Kidney (tissue), 13 donors: ENCODE measurements at regions not wholly inside any gene's neighbourhood (a gene's known extent, or its start where the extent isn't known, plus 50 kb on each side); places are given as distances from the start of the nearest gene placed in this dataset.

ENCODE experiments used
- DNase-seq, 5 donors: peaks; one replicate each; pipeline ENCODE4 v3.0.0-alpha.2; 2013 to 2020
- FAIRE-seq: peaks from 2 replicates; lab custom pipeline; 2012; peaks lifted over from hg19 to GRCh38; lab: Jason Lieb, UNC
- H3K27ac ChIP-seq, 2 donors: one replicate each; pipeline ENCODE4 v1.7.0; 2013; ENCODE audit warnings: low read depth in 2 of 2, low read length in 2 of 2, inconsistent platforms in 1 of 2
- H3K27me3 ChIP-seq: one replicate; pipeline ENCODE4 v1.7.1; 2013; ENCODE audit warnings: low read length, inconsistent platforms; ENCODE audit not compliant: control insufficient read depth, insufficient read depth
- H3K36me3 ChIP-seq, 3 donors: one replicate each; pipeline versions ENCODE4 v1.7.0 to v1.7.1; 2013; ENCODE audit warnings: low read length in 3 of 3, control low read depth in 1 of 3, inconsistent platforms in 1 of 3; ENCODE audit not compliant: insufficient read depth in 3 of 3, control insufficient read depth in 2 of 3
- H3K4me1 ChIP-seq, 3 donors: one replicate each; pipeline versions ENCODE4 v1.7.0 to v1.7.1; 2013; ENCODE audit warnings: low read length in 3 of 3, inconsistent platforms in 1 of 3, low read depth in 1 of 3; ENCODE audit not compliant: control insufficient read depth in 2 of 3, insufficient read depth in 2 of 3
- H3K4me3 ChIP-seq, 3 donors: one replicate each; pipeline versions ENCODE4 v1.7.0 to v1.8.1; 2013; ENCODE audit warnings: low read length in 3 of 3, control low read depth in 1 of 3, inconsistent platforms in 1 of 3
- H3K9ac ChIP-seq, 3 donors: one replicate each; pipeline versions ENCODE4 v1.7.0 to v1.7.1; 2013; ENCODE audit warnings: low read length in 3 of 3, control low read depth in 1 of 3, inconsistent platforms in 1 of 3
- H3K9me3 ChIP-seq, 3 donors: one replicate each; pipeline versions ENCODE4 v1.7.0 to v1.7.1; 2013; ENCODE audit warnings: low read length in 3 of 3, control low read depth in 1 of 3, inconsistent platforms in 1 of 3; ENCODE audit not compliant: control insufficient read depth in 2 of 3, insufficient read depth in 1 of 3
- CTCF ChIP-seq: IDR thresholded peaks from 3 replicates; pipeline ENCODE4 v1.5.1; 2012; ENCODE audit warnings: mild to moderate bottlenecking, moderate library complexity, borderline replicate concordance; ENCODE audit not compliant: insufficient read depth; ENCODE audit errors: extremely low read depth
- intact Hi-C: fragments of 100-400 bp; cut with DNase I; formaldehyde crosslinking; loops from one replicate; pipeline ENCODE4 v1.11.1; 2022
- donor health status: control.
- donor health status: control.
- donor health status: control.
- donor health status: control.
- donor health status: control.
- donor health status: DM: yes; HTN: yes; CAD: no.
- donor health status: Normal renal cell carcinoma (clear cell type).

DNA sequence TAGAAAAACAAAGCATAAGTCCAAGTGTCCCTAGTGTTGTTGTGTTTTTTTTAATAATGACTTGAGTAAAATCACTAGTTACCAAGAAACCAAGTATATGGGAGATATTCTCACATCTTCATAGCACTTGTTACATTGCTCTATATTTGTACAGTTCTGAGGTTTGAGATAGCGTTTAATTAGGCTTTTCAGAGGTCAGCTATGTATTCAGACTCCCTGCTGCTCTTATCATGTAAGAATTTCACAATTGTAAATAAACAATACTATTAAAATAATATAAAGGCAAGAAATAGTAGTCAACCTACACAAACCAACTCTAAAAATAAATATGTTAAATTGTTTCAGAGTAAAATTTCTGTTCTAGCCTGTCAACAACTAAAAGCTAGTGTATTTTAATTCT is 761.9 kb upstream of the FAM174A start:
- no peaks in the 10 kb centered on the region for H3K27me3 ChIP-seq
- no peaks in the 10 kb centered on the region for H3K4me1 ChIP-seq
- no peaks in the 10 kb centered on the region for H3K9me3 ChIP-seq
- FAIRE-seq (no peak), DNase-seq (no peak)
- no peak overlapping the region for H3K4me3 ChIP-seq
- no peak overlapping the region for H3K27ac ChIP-seq
- H3K9ac ChIP-seq = no peak overlapping the region
- intact Hi-C loops = no loop called here
- H3K36me3 ChIP-seq = no peaks in the 10 kb centered on the region
- TF ChIP-seq CTCF = no peak

DNA sequence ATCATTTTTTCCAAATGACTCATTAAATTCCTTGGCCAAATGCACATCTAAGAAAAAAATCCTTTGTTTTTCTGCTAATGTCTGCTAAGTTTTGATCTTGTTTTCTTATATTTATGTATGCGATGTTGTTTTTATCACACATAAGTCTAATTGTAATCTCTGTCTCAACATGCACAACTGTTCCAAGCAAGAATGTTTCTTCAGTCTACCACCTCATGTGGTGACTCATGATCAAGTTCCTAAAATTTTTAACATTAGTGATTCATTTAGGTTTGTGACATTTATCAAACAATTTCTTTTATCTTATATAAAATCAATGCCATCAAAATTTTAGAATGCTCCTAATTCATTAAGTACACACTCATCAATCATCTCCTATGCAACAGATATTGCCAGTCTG is 763.9 kb upstream of the FAM174A start:
- Histone ChIP-seq H3K36me3 (no peaks in the 10 kb centered on the region), H3K4me3 (no peak overlapping the region), H3K4me1 (no peaks in the 10 kb centered on the region), H3K27ac (no peak overlapping the region), H3K9ac (no peak overlapping the region), H3K9me3 (no peaks in the 10 kb centered on the region), H3K27me3 (no peaks in the 10 kb centered on the region)
- intact Hi-C loops = no loop called here
- FAIRE-seq = no peak
- no peak for DNase-seq
- TF ChIP-seq CTCF = no peak

DNA sequence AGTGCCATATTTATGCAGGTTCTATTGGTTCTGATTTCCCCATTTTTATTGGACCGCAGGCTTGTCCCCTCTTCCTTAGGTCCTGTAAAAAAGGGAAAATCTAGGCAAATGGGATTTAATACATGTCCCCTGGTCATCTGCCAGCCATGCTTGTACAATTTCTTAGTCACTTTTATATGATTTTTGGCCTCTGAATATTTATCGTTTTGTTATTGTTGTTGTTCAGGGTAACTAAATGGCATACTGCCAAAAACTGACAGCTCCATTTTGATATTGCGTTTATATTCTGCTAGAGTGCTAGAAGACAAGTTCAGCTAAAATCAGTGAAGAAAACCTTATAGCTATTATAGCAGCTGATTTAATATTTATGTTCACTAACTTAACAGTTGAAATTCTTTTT is 770.2 kb upstream of the FAM174A start:
- Histone ChIP-seq H3K27ac (no peak overlapping the region), H3K4me3 (no peak overlapping the region), H3K9ac (no peak overlapping the region), H3K9me3 (peaks cover 0 to 1% (median 0%) of the 10 kb centered on the region in 3 donors), H3K27me3 (no peaks in the 10 kb centered on the region), H3K36me3 (no peaks in the 10 kb centered on the region), H3K4me1 (no peaks in the 10 kb centered on the region)
- FAIRE-seq (no peak), DNase-seq (no peak)
- no peak for TF ChIP-seq CTCF
- intact Hi-C loops = no loop called here
